ENCODE measurements at regions not wholly inside any gene's neighbourhood (a gene's known extent, or its start where the extent isn't known, plus 50 kb on each side); places are given as distances from the start of the nearest gene placed in this dataset.
"Not testable (repeated sequence)": the region's sequence is repeated elsewhere in the genome, so short reads cannot be mapped to it uniquely, and the experiment has no call there.

GRCh38 chr5:1644810-1645571 is 121.2 kb upstream of the LPCAT1 start:
- peaks cover 9% of the 10 kb centered on the region for H3K4me1 Mint-ChIP-seq (ENCODE audit: unreplicated experiment)
- H3K36me3 Mint-ChIP-seq (ENCODE audit: unreplicated experiment) = no peaks in the 10 kb centered on the region
- H3K27me3 Mint-ChIP-seq (ENCODE audit: unreplicated experiment) = peaks cover 37% of the 10 kb centered on the region
- H3K27ac Mint-ChIP-seq (ENCODE audit: unreplicated experiment) = no peak overlapping the region
- no peaks in the 10 kb centered on the region for H3K9me3 Mint-ChIP-seq (ENCODE audit: unreplicated experiment)
- no peak for DNase-seq (ENCODE audit: extremely low spot score, unreplicated experiment)
- H3K4me3 Mint-ChIP-seq (ENCODE audit: unreplicated experiment) = no peak overlapping the region
- TF ChIP-seq, protein P1, sequence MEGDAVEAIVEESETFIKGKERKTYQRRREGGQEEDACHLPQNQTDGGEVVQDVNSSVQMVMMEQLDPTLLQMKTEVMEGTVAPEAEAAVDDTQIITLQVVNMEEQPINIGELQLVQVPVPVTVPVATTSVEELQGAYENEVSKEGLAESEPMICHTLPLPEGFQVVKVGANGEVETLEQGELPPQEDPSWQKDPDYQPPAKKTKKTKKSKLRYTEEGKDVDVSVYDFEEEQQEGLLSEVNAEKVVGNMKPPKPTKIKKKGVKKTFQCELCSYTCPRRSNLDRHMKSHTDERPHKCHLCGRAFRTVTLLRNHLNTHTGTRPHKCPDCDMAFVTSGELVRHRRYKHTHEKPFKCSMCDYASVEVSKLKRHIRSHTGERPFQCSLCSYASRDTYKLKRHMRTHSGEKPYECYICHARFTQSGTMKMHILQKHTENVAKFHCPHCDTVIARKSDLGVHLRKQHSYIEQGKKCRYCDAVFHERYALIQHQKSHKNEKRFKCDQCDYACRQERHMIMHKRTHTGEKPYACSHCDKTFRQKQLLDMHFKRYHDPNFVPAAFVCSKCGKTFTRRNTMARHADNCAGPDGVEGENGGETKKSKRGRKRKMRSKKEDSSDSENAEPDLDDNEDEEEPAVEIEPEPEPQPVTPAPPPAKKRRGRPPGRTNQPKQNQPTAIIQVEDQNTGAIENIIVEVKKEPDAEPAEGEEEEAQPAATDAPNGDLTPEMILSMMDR (IDR thresholded peaks at IDR 0.05) = peak; percentile 83

GRCh38 chr5:1644393-1644809 is 120.6 kb upstream of the LPCAT1 start:
- not testable (repeated sequence) for DNase-seq (ENCODE audit: extremely low spot score, unreplicated experiment); H3K36me3 Mint-ChIP-seq (ENCODE audit: unreplicated experiment); H3K27ac Mint-ChIP-seq (ENCODE audit: unreplicated experiment); H3K9me3 Mint-ChIP-seq (ENCODE audit: unreplicated experiment); H3K4me3 Mint-ChIP-seq (ENCODE audit: unreplicated experiment); H3K4me1 Mint-ChIP-seq (ENCODE audit: unreplicated experiment)
- peaks cover 38% of the 10 kb centered on the region for H3K27me3 Mint-ChIP-seq (ENCODE audit: unreplicated experiment)

GRCh38 chr5:1643651-1644392 is 120.1 kb upstream of the LPCAT1 start:
- H3K27me3 Mint-ChIP-seq (ENCODE audit: unreplicated experiment) = peaks cover 37% of the 10 kb centered on the region
- DNase-seq (ENCODE audit: extremely low spot score, unreplicated experiment) = no peak
- TF ChIP-seq, protein P1 (IDR thresholded peaks at IDR 0.05) = no peak
- no peak overlapping the region for H3K27ac Mint-ChIP-seq (ENCODE audit: unreplicated experiment)
- H3K36me3 Mint-ChIP-seq (ENCODE audit: unreplicated experiment) = no peaks in the 10 kb centered on the region
- no peaks in the 10 kb centered on the region for H3K9me3 Mint-ChIP-seq (ENCODE audit: unreplicated experiment)
- H3K4me3 Mint-ChIP-seq (ENCODE audit: unreplicated experiment) = no peak overlapping the region
- H3K4me1 Mint-ChIP-seq (ENCODE audit: unreplicated experiment) = peaks cover 9% of the 10 kb centered on the region

DNA sequence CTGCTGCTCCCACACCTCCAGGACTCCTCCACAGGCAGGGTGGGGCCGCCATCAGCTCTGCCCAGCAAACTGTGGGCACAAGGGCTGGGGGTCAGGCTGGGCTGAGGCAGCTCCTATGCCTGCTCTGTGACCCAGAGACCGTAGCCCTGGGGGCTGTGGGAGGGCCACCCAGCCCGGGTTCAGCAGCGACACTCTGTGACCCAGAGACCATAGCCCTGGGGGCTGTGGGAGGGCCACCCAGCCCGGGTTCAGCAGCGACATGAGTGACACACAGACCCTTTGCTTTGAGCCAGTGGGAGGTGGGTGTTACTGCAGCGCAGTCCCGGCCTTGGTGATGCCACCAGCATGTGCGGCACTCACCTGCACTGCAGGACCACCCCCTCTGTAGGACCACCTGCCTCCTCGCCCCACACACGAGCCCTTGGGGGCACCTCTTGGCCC is 118.9 kb upstream of the LPCAT1 start:
- Mint-ChIP-seq H3K9me3 (ENCODE audit: unreplicated experiment) (no peaks in the 10 kb centered on the region), H3K4me1 (ENCODE audit: unreplicated experiment) (peaks cover 9% of the 10 kb centered on the region), H3K36me3 (ENCODE audit: unreplicated experiment) (no peaks in the 10 kb centered on the region), H3K27ac (ENCODE audit: unreplicated experiment) (no peak overlapping the region), H3K4me3 (ENCODE audit: unreplicated experiment) (no peak overlapping the region), H3K27me3 (ENCODE audit: unreplicated experiment) (peaks cover 40% of the 10 kb centered on the region)
- TF ChIP-seq, protein P1 (IDR thresholded peaks at IDR 0.05) = no peak
- DNase-seq (ENCODE audit: extremely low spot score, unreplicated experiment) = no peak

DNA sequence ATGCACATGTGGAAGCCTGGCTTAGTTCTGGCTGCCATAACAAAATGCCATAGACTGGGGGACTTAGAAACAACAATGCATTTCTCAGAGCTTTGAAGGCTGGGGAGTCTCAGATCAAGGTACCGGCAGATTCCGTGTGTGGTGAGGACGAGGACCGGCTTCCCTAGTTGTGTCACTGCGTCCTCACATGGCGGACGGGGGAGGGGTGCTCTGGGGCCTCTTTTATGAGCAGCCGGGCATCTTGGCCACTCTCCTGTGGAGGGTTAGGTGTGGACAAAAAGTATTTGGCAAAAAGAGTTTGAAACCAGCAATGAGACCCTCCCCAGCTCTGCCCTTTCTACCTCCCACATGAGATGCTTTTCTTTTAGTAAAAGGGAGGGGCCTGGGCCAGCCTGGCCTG is 118.5 kb upstream of the LPCAT1 start:
- H3K27me3 Mint-ChIP-seq (ENCODE audit: unreplicated experiment) = peaks cover 40% of the 10 kb centered on the region

More for the DNA sequence above, 118.5 kb upstream of the LPCAT1 start:
- TF ChIP-seq, protein P1 (IDR thresholded peaks at IDR 0.05) = no peak
- Mint-ChIP-seq H3K9me3 (ENCODE audit: unreplicated experiment) (no peaks in the 10 kb centered on the region), H3K4me3 (ENCODE audit: unreplicated experiment) (no peak overlapping the region), H3K36me3 (ENCODE audit: unreplicated experiment) (no peaks in the 10 kb centered on the region), H3K4me1 (ENCODE audit: unreplicated experiment) (peaks cover 9% of the 10 kb centered on the region), H3K27ac (ENCODE audit: unreplicated experiment) (no peak overlapping the region)
- no peak for DNase-seq (ENCODE audit: extremely low spot score, unreplicated experiment)
